ENCODE measurements at regions not wholly inside any gene's neighbourhood (a gene's known extent, or its start where the extent isn't known, plus 50 kb on each side); places are given as distances from the start of the nearest gene placed in this dataset.

DNA sequence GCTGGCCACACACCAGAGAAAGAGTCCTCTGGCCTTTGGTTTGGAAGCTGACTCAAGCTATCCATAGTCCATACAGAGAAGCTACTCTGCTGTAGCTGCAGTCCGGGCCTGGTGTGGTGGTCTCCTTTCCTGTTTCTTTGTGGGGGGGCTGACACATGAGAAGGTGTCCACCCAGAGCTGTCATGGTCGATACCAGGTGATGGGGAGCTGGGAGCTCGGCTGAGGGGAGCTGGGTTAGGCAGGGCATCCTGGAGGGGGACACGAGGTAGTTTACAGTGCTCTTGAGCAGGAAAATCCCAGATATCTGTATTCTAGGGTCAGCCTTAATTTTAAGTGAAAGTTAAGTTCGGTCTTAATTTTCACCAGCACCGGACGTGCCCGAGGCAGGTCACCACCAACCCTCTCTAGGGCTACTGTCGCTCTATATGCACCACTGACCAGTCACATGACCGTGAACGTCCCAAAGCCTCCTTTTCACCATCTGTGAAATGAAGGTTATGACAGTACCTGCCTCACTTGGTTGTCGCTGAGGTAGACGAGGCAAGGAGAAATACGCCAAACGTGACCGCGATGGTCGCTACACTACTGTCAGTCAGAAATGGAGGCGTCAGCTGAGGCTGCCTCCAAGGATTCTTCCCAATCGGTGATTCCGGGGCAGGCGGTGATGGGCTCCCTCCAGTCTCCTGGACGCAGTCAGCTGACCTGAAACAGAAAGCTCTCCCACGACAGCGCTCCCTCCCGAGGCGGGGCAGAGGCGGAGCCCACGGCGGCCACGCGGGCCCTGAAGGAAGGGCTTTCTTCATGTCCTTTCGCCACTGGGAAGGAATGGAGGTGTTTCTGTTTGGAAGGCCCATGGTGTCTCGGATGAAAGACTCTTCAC is 69.4 kb upstream of the SHH start:
- DNase-seq (ENCODE audit: insufficient read length, low spot score), result no peak
- TF ChIP-seq, protein P1, sequence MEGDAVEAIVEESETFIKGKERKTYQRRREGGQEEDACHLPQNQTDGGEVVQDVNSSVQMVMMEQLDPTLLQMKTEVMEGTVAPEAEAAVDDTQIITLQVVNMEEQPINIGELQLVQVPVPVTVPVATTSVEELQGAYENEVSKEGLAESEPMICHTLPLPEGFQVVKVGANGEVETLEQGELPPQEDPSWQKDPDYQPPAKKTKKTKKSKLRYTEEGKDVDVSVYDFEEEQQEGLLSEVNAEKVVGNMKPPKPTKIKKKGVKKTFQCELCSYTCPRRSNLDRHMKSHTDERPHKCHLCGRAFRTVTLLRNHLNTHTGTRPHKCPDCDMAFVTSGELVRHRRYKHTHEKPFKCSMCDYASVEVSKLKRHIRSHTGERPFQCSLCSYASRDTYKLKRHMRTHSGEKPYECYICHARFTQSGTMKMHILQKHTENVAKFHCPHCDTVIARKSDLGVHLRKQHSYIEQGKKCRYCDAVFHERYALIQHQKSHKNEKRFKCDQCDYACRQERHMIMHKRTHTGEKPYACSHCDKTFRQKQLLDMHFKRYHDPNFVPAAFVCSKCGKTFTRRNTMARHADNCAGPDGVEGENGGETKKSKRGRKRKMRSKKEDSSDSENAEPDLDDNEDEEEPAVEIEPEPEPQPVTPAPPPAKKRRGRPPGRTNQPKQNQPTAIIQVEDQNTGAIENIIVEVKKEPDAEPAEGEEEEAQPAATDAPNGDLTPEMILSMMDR (IDR thresholded peaks at IDR 0.05; ENCODE audit: insufficient read depth, missing control alignments), result no peak
- no peak for FAIRE-seq

DNA sequence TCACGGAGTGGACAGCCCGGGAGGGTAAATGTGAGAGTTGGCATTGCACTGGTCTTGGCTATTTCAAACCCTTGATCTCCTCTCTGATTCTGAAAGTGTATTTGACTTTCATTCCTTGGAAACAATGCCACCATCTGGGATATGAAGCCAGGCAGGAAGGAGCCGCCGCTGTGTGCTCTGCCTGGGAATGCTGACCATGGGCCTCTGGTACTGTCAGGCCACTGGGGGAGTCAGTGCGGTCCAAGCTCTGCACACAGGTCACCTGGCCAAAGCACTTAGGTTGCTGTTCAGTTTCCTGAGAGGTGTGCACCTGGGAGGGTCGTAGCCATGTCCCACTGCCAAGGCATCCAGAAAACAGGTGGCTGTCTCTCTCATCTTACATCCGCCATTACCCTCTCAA is 68.5 kb upstream of the SHH start:
- DNase-seq (ENCODE audit: insufficient read length, low spot score) (no peak), FAIRE-seq (no peak)
- TF ChIP-seq, protein P1 (IDR thresholded peaks at IDR 0.05; ENCODE audit: insufficient read depth, missing control alignments), result no peak

DNA sequence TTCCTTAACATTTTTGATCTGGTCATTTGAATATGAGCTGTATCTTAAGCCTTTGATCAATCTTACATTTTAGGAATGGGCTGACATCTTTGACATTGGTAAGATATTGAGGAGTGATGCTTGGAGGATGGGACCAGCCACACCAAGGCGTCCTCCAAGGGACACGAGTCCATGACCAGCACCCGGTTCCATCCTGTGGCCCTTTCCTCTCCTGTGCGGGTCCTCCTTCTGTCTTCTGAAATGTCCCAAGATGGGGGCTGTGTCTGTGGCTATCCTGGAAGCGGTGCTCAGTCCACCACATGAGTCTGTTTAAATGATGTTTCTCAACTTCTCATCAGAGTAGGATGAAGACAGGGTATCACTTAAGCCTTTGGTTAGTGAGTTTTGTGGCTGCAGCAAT is 67.3 kb upstream of the SHH start:
- DNase-seq (ENCODE audit: insufficient read length, low spot score), result no peak
- TF ChIP-seq, protein P1 (IDR thresholded peaks at IDR 0.05; ENCODE audit: insufficient read depth, missing control alignments), result no peak
- FAIRE-seq, result no peak

DNA sequence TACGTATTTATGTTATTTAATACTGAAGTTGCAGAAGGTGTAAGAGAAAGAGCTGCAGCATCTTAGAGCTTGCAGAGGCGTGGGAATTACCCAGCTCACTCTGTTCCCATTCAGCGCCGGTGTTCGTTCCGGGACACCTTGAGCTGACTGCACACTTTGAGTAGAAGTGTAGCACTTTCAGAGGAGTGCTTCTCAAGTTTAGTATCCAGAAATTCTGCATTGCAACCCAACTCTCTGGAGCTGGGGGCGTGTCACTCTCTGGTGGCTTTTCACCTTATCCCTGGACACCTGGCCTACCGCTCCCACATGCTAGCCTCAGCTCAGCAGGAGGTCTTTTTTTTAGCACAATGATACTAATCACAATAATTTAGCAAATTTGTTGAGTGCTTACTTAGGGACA is 66.4 kb upstream of the SHH start:
- FAIRE-seq (no peak), DNase-seq (ENCODE audit: insufficient read length, low spot score) (no peak)

DNA sequence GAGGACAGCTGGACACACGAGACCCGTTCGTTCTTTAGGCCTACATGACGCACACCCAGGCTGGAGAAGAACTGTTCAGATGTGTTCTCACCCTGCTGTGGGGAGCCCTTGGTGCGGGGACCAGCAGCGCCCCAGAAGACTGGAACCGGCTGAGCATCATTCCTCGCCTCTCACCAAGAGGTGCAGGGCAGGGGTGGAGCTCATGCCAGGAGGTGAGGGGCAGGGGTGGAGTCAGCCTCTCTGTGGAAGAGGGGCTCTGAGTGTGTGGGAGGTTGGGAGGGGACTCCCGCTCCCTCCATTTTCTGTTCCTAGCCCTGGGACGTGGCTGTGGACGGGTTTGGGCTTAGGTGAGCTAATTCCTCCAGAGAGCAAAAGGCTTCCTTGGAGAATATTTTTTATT is 66.0 kb upstream of the SHH start:
- no peak for DNase-seq (ENCODE audit: insufficient read length, low spot score)
- TF ChIP-seq, protein P1 (IDR thresholded peaks at IDR 0.05; ENCODE audit: insufficient read depth, missing control alignments), result no peak
- FAIRE-seq, result no peak

More for the DNA sequence above, 66.4 kb upstream of the SHH start:
- TF ChIP-seq, protein P1 (IDR thresholded peaks at IDR 0.05; ENCODE audit: insufficient read depth, missing control alignments), result no peak

DNA sequence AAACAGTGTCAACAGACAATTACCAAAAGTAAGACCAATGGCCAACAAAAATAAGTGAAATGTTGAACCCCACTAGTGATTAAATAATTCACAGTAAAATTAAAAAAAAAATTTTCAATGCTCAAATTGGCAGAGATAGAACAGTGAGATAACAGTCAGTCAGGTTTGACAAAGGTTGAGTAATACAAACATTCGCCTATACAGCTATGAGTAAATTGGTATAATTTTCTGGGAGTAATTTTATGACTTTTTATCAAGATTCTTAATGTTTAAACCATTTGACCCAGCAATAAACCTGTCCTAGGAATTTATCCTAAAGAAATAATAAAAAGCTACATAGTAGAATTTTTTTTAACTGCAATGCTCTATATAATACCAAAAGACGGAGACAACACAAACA is 64.9 kb upstream of the SHH start:
- FAIRE-seq (no peak), DNase-seq (ENCODE audit: insufficient read length, low spot score) (no peak)
- TF ChIP-seq, protein P1 (IDR thresholded peaks at IDR 0.05; ENCODE audit: insufficient read depth, missing control alignments), result no peak

DNA sequence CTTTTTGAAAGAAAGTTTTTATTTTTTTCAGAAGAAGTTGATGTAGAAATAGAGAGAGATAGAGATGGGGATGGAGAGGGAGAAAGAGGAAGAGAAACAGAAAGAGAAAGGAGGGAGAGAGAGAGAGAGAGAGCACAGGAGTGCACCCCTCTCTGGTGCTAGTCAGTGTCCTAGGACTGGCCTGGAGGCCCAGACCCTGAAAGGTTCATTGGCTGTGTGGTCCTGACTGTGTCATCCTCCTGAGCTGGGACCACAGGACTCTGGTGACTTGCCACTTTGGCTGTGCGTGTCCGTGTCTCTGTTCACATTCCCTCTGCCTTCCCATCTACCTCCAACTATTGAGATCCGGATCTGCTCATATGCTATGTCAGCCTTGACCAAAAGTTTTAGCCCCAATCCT is 62.1 kb upstream of the SHH start:
- DNase-seq (ENCODE audit: insufficient read length, low spot score) (no peak), FAIRE-seq (no peak)
- TF ChIP-seq, protein P1 (IDR thresholded peaks at IDR 0.05; ENCODE audit: insufficient read depth, missing control alignments), result no peak

All from D721Med (cell line).